ENCODE measurements at regions not wholly inside any gene's neighbourhood (a gene's known extent, or its start where the extent isn't known, plus 50 kb on each side); places are given as distances from the start of the nearest gene placed in this dataset.
"Not testable (repeated sequence)": the region's sequence is repeated elsewhere in the genome, so short reads cannot be mapped to it uniquely, and the experiment has no call there.

GRCh38 chr15:99485153-99485961, 80.4 kb upstream of the MEF2A start:
- DNase-seq (ENCODE audit: low read depth in 2 of 2) = no peak

GRCh38 chr15:99485992-99486370, 79.8 kb upstream of the MEF2A start:
- DNase-seq (ENCODE audit: low read depth in 2 of 2) = no peak

- DNase-seq (ENCODE audit: low read depth in 2 of 2) = no peak
These were observed 79.1 kb upstream of the MEF2A start for GRCh38 chr15:99486371-99487336.

GRCh38 chr15:99487337-99487730, 78.5 kb upstream of the MEF2A start:
- no peak for DNase-seq (ENCODE audit: low read depth in 2 of 2)

- DNase-seq (ENCODE audit: low read depth in 2 of 2) = no peak
These were observed 73.5 kb upstream of the MEF2A start for GRCh38 chr15:99492275-99492674.

- no peak for DNase-seq (ENCODE audit: low read depth in 2 of 2)
These were observed 73.1 kb upstream of the MEF2A start for GRCh38 chr15:99492716-99493115.

GRCh38 chr15:99493461-99493860, 72.3 kb upstream of the MEF2A start:
- DNase-seq (ENCODE audit: low read depth in 2 of 2) = no peak

GRCh38 chr15:99494536-99495233, 71.1 kb upstream of the MEF2A start:
- not testable (repeated sequence) for DNase-seq (ENCODE audit: low read depth in 2 of 2)

- DNase-seq (ENCODE audit: low read depth in 2 of 2) = no peak
These were observed 70.1 kb upstream of the MEF2A start for GRCh38 chr15:99495430-99496301.

GRCh38 chr15:99496302-99496629, 69.5 kb upstream of the MEF2A start:
- DNase-seq (ENCODE audit: low read depth in 2 of 2) = no peak

- DNase-seq (ENCODE audit: low read depth in 2 of 2) = peak; percentile 56 to 73
These were observed 63.6 kb upstream of the MEF2A start for GRCh38 chr15:99502182-99502581.

- no peak for DNase-seq (ENCODE audit: low read depth in 2 of 2)
These were observed 63.1 kb upstream of the MEF2A start for GRCh38 chr15:99502661-99503060.

GRCh38 chr15:99503411-99503810, 62.4 kb upstream of the MEF2A start:
- DNase-seq (ENCODE audit: low read depth in 2 of 2) = no peak

- DNase-seq (ENCODE audit: low read depth in 2 of 2) = peak in 1 of 2 donors; percentile 22
These were observed 61.5 kb upstream of the MEF2A start for GRCh38 chr15:99504071-99504822.

- no peak for DNase-seq (ENCODE audit: low read depth in 2 of 2)
These were observed 60.8 kb upstream of the MEF2A start for GRCh38 chr15:99504823-99505551.

GRCh38 chr15:99506399-99506798, 59.4 kb upstream of the MEF2A start:
- no peak for DNase-seq (ENCODE audit: low read depth in 2 of 2)

GRCh38 chr15:99507016-99507503, 58.7 kb upstream of the MEF2A start:
- DNase-seq (ENCODE audit: low read depth in 2 of 2) = no peak

- DNase-seq (ENCODE audit: low read depth in 2 of 2) = no peak
These were observed 58.1 kb upstream of the MEF2A start for GRCh38 chr15:99507504-99508310.

GRCh38 chr15:99508311-99508645, 57.5 kb upstream of the MEF2A start:
- DNase-seq (ENCODE audit: low read depth in 2 of 2) = no peak

Data from stimulated activated CD8-positive, alpha-beta memory T cell treated with anti-CD3 and anti-CD28 coated beads, Interleukin-15, amount 100 ng/mL, for 48 hours (primary cell).